ENCODE measurements at regions not wholly inside any gene's neighbourhood (a gene's known extent, or its start where the extent isn't known, plus 50 kb on each side); places are given as distances from the start of the nearest gene placed in this dataset.
"Not testable (repeated sequence)": the region's sequence is repeated elsewhere in the genome, so short reads cannot be mapped to it uniquely, and the experiment has no call there.

- no peak for DNase-seq
Measured at GRCh38 chr4:137825505-137825904, 293.2 kb upstream of the PCDH18 start.

GRCh38 chr4:137823007-137823406 is 290.7 kb upstream of the PCDH18 start:
- no peak for DNase-seq

- no peak for DNase-seq
Measured at GRCh38 chr4:137819964-137820383, 287.7 kb upstream of the PCDH18 start.

GRCh38 chr4:137812258-137812657 is 280.0 kb upstream of the PCDH18 start:
- no peak for DNase-seq

DNA sequence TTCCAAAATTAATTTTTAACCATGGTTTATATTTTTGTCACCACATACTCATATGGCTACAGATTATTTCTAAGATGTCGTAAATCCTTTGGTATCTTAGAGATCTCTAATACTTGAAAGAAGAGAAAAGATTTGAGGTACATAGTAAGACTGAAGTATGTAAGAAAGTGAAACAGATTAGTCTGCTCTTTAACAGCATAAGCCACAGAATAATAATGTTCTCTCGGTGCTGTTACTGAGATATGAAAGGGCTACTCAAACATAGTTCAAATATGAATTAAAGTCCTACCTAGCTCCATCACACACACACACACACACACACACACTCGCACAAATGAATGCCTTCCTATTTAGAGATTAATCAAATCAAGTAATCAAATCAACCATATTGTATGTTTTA is 274.1 kb upstream of the PCDH18 start:
- DNase-seq = no peak

DNA sequence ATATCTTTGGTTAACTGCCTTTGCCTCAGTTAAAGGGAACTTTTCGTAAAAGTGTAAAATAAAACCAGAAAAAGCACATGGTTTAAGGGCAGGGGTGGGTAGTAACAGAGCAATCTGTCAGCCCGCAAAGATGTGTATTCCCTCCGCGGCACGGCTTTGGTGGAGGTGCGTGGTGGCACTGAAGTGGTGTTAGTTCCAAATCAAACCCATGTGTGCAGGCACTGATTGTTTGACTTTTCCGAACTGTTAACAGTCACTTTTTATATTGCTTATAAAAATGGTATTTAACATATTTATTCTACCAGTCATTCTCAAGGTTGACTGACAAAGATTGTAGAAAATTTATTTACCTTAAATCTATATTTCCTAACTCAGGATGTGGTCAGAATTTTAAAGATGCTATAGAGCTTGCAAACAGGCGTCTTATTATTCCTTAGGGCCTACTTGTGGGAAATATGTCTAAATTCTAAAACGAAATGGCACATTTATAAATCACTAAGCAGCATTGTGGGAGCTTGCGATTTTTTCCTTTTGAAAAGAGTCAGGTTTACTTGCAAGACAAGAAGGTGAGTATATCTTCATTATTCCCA is 272.7 kb upstream of the PCDH18 start:
- DNase-seq = no peak

GRCh38 chr4:137800861-137801260 is 268.6 kb upstream of the PCDH18 start:
- no peak for DNase-seq

DNA sequence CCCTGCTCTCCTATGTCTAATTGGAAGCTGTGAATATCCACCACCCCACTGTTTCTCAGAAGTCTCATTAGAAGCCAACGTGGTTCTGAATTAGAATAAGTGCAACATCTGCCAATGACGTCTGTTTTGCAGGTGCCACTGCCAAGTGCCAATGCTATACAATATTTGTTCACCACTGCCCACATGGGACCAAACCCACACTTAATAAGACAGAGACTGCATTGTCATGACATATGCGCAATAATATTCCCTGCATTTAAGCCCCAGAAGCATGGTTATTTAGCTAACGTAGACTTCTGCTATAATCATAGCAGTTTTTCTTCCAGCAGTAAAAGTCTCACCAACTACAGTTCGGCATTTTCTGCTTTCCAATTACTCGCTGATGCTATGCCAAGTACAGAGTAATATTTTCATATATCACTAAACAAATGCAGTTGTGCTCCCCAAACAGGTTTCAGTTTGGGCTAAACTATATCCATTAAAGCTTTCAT is 262.5 kb upstream of the PCDH18 start:
- no peak for DNase-seq

DNA sequence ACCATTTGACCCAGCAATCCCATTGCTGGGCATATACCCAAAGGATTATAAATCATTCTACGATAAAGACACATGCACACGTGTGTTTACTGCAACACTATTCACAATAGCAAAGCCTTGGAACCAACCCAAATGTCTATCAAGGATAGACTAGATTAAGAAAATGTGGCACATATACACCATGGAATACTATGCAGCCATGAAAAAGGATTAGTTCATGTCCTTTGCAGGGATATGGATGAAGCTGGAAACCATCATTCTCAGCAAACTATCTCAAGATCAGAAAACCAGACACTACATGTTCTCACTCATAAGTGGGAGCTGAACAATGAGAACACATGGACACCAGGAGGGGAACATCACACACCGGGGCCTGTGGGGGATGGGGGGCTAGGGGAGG is 257.0 kb upstream of the PCDH18 start:
- not testable (repeated sequence) for DNase-seq

GRCh38 chr4:137783923-137784322 is 251.6 kb upstream of the PCDH18 start:
- not testable (repeated sequence) for DNase-seq

DNA sequence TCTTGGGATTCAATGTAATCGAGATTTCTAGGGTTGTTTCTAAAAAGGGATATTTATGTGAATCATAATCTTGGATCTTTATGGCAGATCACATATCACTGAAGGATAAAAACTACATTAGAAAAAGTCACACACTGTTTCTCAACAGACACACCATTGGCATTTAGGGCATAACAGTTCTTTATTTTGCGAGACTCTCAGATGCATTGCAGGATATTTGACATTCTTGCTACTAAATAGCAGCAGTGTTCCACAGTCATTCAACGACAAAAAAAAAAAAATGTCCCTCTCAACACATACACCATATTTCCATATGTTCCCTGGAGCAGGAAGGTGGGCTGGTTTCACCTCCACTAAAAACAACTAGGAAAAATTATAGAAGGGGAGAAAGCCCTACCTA is 243.4 kb upstream of the PCDH18 start:
- no peak for DNase-seq

GRCh38 chr4:137774501-137774900 is 242.2 kb upstream of the PCDH18 start:
- no peak for DNase-seq

DNA sequence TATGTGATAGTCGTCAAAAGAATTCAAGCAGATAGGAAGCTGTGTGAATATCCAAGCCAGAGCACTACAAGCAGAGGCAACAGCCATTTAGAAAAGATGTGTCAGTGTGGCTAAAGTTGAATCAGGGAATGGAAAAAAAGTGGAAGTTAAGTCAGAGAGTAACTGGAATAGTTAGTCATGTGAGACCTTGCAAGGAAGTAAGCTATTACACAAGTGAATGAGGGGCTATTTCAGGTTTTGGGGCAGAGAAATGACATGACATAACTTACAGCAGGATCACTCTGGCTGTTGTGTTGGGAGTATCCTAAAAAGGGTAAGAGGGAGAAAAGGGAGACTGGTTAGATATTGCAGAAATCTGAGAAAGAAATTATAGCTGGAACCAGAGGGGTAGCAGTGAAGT is 236.6 kb upstream of the PCDH18 start:
- no peak for DNase-seq

DNA sequence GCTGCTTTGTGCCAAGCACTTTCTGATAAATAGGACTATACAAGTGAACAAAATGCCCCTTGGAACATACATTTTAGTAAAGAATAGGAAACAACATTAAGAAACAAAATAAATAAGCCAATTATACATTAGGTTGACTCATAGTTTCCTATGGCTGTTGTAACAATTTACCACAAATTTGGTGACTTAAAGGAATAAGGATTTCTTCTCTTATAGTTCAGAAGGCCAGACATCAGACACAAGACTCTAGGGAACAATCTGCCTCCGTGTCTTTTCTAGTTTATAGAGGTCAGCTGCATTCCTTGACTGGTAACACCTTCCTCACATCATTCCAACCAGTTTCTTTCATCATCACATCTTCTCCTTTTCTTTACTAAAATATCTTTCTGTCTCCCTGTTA is 235.9 kb upstream of the PCDH18 start:
- no peak for DNase-seq

DNA sequence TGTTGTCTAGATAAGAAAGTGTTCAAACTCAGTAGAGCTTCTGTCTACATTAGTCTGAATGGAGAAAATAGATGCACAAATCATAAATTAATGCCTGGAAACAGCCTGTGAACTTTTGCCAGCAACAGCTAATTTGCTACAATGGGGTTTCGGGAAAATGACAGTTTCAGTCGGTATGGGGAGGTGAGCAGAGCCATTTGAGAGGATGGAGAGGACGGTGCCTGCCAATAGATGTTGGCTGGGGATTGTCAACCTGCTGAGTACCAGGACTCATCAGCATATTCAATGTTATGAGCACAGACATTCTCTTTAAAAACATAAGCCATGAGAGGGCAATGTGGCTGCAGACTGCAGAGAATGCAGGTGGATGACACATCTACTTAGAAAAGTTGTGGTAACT is 230.3 kb upstream of the PCDH18 start:
- no peak for DNase-seq

GRCh38 chr4:137754652-137755471 is 222.6 kb upstream of the PCDH18 start:
- no peak for DNase-seq

- no peak for DNase-seq
Measured at GRCh38 chr4:137749466-137749865, 217.2 kb upstream of the PCDH18 start.

DNA sequence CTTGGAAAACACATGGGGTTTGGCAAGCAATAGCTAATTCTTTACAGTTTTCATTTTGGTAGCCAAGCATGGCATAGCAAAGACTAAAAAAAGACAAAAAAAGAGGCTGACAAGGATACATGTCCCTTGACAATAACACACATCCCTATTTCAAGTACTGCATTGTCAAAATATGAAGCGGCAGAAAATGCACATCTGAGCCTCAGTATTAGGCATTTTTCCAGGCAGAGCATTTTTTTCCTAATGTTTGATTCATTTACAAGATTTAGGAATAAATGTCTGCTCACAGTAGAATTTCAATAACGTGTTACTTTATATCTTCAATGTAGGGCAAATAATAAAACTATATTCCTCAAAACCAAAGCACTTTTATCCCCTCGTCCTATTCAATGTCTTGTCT is 216.3 kb upstream of the PCDH18 start:
- DNase-seq = no peak

GRCh38 chr4:137740141-137740540 is 207.8 kb upstream of the PCDH18 start:
- DNase-seq = no peak

GRCh38 chr4:137739391-137739790 is 207.1 kb upstream of the PCDH18 start:
- DNase-seq = no peak

DNA sequence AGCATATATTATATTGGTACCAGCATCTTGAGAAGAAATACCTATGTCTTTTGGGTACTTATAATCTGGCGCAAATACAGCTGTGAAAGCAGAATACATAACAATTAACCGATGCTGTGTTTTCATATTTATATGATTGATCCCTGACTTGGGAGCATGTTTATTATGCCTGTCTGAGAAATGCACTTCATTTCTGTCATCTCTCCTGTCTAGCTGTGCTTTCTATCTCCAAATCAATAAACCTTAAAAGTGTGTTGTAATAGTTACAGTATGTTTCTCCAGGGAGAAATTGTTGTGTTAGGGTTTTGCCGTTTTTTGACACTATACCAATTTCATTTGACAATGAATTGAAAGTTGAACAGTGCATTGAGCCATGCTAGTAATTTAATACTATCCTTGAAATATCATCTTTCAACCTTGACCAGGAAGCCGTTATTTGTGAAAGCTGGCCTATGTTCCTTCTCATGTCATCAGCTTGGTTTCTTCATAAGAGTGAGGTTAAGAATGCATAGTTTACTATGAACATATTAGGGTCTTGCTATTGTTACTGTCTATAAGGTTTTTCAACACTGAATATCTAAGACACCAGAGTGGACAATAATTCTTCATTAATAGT is 206.2 kb upstream of the PCDH18 start:
- no peak for DNase-seq

DNA sequence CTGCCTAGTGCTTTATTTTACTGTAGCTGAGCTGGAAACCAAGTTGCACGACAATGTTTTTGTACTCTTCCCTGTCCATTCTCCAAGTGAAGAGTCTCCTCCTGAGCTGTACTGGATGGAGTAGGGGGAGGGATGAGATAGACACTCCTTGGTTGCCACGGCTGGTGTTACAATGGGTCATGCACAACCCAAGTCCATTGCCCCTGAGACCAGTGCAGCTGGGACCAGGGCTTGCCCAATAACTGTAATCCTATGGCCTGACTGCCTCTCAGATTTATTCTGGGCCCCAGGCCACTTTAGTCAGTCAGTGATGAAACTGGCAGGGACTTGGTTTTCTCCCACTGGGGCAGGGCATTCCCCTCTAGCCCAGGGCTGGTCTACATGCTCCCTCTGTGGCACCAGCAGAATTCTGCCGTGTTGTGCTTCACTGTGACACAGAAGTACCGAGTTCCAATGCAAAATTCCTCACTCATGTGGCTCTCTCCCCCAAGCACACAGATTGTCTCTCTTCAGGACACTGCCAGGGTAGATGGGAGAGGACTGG is 203.3 kb upstream of the PCDH18 start:
- DNase-seq = no peak

All from activated T-cell treated with anti-CD3 and anti-CD28 coated beads, Interleukin-2, amount 50 U/mL, for 48 hours (primary cell).